GM20000 (cell line): ENCODE measurements at regions not wholly inside any gene's neighbourhood (a gene's known extent, or its start where the extent isn't known, plus 50 kb on each side); places are given as distances from the start of the nearest gene placed in this dataset.
"Not testable (repeated sequence)": the region's sequence is repeated elsewhere in the genome, so short reads cannot be mapped to it uniquely, and the experiment has no call there.

Experiments
- DNase-seq: peaks from one replicate; pipeline ENCODE4 v3.0.0; 2012; ENCODE audit warnings: low spot score
- CTCF ChIP-seq: IDR thresholded peaks from 2 replicates; pipeline ENCODE4 v1.5.1; 2012; ENCODE audit warnings: mild to moderate bottlenecking, control low read depth; ENCODE audit errors: extremely low read depth, missing control alignments

GRCh38 chr14:85182282-85182681 lies 347.7 kb upstream of the FLRT2 start:
- no peak for DNase-seq
- TF ChIP-seq CTCF, result no peak

GRCh38 chr14:85186082-85186481 lies 343.9 kb upstream of the FLRT2 start:
- DNase-seq, result no peak
- TF ChIP-seq CTCF, result no peak

GRCh38 chr14:85187521-85187920 lies 342.4 kb upstream of the FLRT2 start:
- DNase-seq, result no peak
- no peak for TF ChIP-seq CTCF

GRCh38 chr14:85188836-85189235 lies 341.1 kb upstream of the FLRT2 start:
- no peak for TF ChIP-seq CTCF
- DNase-seq, result no peak

GRCh38 chr14:85189253-85189652 lies 340.7 kb upstream of the FLRT2 start:
- DNase-seq, result not testable (repeated sequence)

GRCh38 chr14:85190251-85190650 lies 339.7 kb upstream of the FLRT2 start:
- no peak for TF ChIP-seq CTCF
- no peak for DNase-seq

- no peak for TF ChIP-seq CTCF
- DNase-seq, result no peak
Observed at GRCh38 chr14:85191986-85192385, 338.0 kb upstream of the FLRT2 start.

GRCh38 chr14:85195872-85196477 lies 334.0 kb upstream of the FLRT2 start:
- DNase-seq, result no peak

More at GRCh38 chr14:85195872-85196477, 334.0 kb upstream of the FLRT2 start:
- TF ChIP-seq CTCF, result no peak
